Body of pancreas (tissue), 4 donors: ENCODE measurements at regions not wholly inside any gene's neighbourhood (a gene's known extent, or its start where the extent isn't known, plus 50 kb on each side); places are given as distances from the start of the nearest gene placed in this dataset.
"Not testable (repeated sequence)": the region's sequence is repeated elsewhere in the genome, so short reads cannot be mapped to it uniquely, and the experiment has no call there.

Source experiments
- ATAC-seq: fragments of 150-250 bp; one replicate; pipeline ENCODE4 v1.9.1; 2016
- DNase-seq, 4 donors: peaks; one replicate each; pipeline ENCODE4 v3.0.0-alpha.2; 2019
- H3K27ac ChIP-seq, 4 donors: fragments of 200-600 bp; sonication (generic); 1 replicate in 3 of 4; 2 replicates in 1 of 4; pipeline versions ENCODE4 v1.5.1 to v1.6.1; 2016 to 2019; ENCODE audit warnings: mild to moderate bottlenecking in 1 of 4, mixed read lengths in 1 of 4, moderate library complexity in 1 of 4
- H3K27me3 ChIP-seq, 2 donors: fragments of 200-600 bp; sonication (generic); one replicate each; pipeline ENCODE4 v1.6.0; 2016; ENCODE audit warnings: mild to moderate bottlenecking in 1 of 2
- H3K36me3 ChIP-seq, 2 donors: fragments of 200-600 bp; sonication (generic); replicated peaks in 1 of 2; 2 replicates each; pipeline ENCODE4 v1.5.1; 2016; ENCODE audit warnings: low read depth in 2 of 2; ENCODE audit not compliant: insufficient read depth in 1 of 2
- H3K4me1 ChIP-seq: fragments of 200-600 bp; sonication (generic); one replicate; pipeline ENCODE4 v1.6.0; 2016
- H3K4me3 ChIP-seq, 2 donors: fragments of 200-600 bp; sonication (generic); 1 replicate in 1 of 2; 2 replicates in 1 of 2; pipeline ENCODE4 v1.5.1; 2016 to 2019
- H3K9me3 ChIP-seq, 3 donors: fragments of 200-600 bp; sonication (generic); 1 replicate in 2 of 3; 2 replicates in 1 of 3; pipeline ENCODE4 v1.5.1; 2016
- POLR2A ChIP-seq, 3 donors: fragments of 450-650 bp; IDR thresholded peaks; one replicate each; pipeline ENCODE4 v1.6.1; 2016; ENCODE audit warnings: antibody characterized with exemption in 3 of 3, mild to moderate bottlenecking in 2 of 3
- WGBS, 2 donors: methylation state at CpG; one replicate each; pipeline ENCODE4 v1.1.5; 2017; 5-methylcytosine and 5-hydroxymethylcytosine counted together
- intact Hi-C: fragments of 100-400 bp; cut with DNase I; formaldehyde crosslinking; loops from one replicate; pipeline ENCODE4 v1.15.1; 2023
- TF ChIP-seq, protein P1 (sequence below), 7 experiments: fragments of 450-650 bp in 4 of 7; fragments of 200-600 bp in 3 of 7; sonication (generic) in 3 of 7; IDR thresholded peaks; one replicate each; pipeline ENCODE4 v1.5.1; 2016 to 2019; ENCODE audit warnings: antibody characterized with exemption in 7 of 7

GRCh38 chr9:108048406-108049025, 558.9 kb upstream of the KLF4 start:
- intact Hi-C loops = no loop called here
- Histone ChIP-seq H3K27ac (no peak overlapping the region), H3K9me3 (no peaks in the 10 kb centered on the region)

GRCh38 chr9:108047777-108048176, 558.2 kb upstream of the KLF4 start:
- H3K4me3 ChIP-seq, H3K27ac ChIP-seq, intact Hi-C loops, H3K9me3 ChIP-seq, H3K27me3 ChIP-seq, H3K4me1 ChIP-seq, DNase-seq, H3K36me3 ChIP-seq, ATAC-seq: not testable (repeated sequence)
- 67 to 82% methylated on average over 1 of the region's 1 CpG for WGBS, 2 donors

More at GRCh38 chr9:108048406-108049025, 558.9 kb upstream of the KLF4 start:
- no peaks in the 10 kb centered on the region for H3K36me3 ChIP-seq
- DNase-seq (no peak), ATAC-seq (no peak)
- TF ChIP-seq POLR2A (IDR thresholded peaks at IDR 0.05) = no peak
- TF ChIP-seq, protein P1, sequence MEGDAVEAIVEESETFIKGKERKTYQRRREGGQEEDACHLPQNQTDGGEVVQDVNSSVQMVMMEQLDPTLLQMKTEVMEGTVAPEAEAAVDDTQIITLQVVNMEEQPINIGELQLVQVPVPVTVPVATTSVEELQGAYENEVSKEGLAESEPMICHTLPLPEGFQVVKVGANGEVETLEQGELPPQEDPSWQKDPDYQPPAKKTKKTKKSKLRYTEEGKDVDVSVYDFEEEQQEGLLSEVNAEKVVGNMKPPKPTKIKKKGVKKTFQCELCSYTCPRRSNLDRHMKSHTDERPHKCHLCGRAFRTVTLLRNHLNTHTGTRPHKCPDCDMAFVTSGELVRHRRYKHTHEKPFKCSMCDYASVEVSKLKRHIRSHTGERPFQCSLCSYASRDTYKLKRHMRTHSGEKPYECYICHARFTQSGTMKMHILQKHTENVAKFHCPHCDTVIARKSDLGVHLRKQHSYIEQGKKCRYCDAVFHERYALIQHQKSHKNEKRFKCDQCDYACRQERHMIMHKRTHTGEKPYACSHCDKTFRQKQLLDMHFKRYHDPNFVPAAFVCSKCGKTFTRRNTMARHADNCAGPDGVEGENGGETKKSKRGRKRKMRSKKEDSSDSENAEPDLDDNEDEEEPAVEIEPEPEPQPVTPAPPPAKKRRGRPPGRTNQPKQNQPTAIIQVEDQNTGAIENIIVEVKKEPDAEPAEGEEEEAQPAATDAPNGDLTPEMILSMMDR (IDR thresholded peaks at IDR 0.05) = no peak
- peaks cover 4% of the 10 kb centered on the region for H3K4me1 ChIP-seq
- no peak overlapping the region for H3K4me3 ChIP-seq
- no peaks in the 10 kb centered on the region for H3K27me3 ChIP-seq

- Histone ChIP-seq H3K27me3 (no peaks in the 10 kb centered on the region), H3K27ac (no peak overlapping the region), H3K9me3 (no peaks in the 10 kb centered on the region), H3K4me3 (no peak overlapping the region), H3K4me1 (no peaks in the 10 kb centered on the region), H3K36me3 (no peaks in the 10 kb centered on the region)
- 70 to 73% methylated on average over 5 of the region's 5 CpGs for WGBS, 2 donors
- intact Hi-C loops = no loop called here
- no peak for DNase-seq
- TF ChIP-seq, protein P1 (IDR thresholded peaks at IDR 0.05) = no peak
- TF ChIP-seq POLR2A (IDR thresholded peaks at IDR 0.05) = no peak
- no peak for ATAC-seq
These were observed 557.7 kb upstream of the KLF4 start for GRCh38 chr9:108047264-108047663.

DNA sequence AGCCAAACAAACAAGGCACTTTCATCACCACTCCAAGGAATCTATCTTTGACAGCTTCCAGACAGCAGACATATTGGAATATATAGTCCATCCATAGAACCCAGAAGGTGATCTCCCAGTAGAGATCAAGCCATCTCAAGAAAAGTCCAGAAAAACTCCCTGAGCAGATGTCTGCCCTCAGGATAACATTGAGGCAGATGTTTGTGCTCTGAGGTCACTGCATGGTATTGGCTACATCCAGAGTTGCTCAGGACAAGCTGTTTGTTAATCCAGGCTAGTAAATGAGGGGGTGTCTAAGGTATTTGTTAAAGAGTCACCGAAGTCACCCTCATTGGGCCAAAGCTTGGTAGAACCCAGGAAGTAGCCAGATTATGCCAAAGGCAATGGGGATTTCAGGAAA, 556.3 kb upstream of the KLF4 start:
- Histone ChIP-seq H3K27me3 (no peaks in the 10 kb centered on the region), H3K27ac (no peak overlapping the region), H3K4me1 (no peaks in the 10 kb centered on the region), H3K36me3 (no peaks in the 10 kb centered on the region), H3K4me3 (no peak overlapping the region), H3K9me3 (no peaks in the 10 kb centered on the region)
- ATAC-seq = no peak
- WGBS, 2 donors = 85% methylated on average over 1 of the region's 1 CpG
- TF ChIP-seq POLR2A (IDR thresholded peaks at IDR 0.05) = no peak
- TF ChIP-seq, protein P1 (IDR thresholded peaks at IDR 0.05) = no peak
- intact Hi-C loops = no loop called here
- no peak for DNase-seq

DNA sequence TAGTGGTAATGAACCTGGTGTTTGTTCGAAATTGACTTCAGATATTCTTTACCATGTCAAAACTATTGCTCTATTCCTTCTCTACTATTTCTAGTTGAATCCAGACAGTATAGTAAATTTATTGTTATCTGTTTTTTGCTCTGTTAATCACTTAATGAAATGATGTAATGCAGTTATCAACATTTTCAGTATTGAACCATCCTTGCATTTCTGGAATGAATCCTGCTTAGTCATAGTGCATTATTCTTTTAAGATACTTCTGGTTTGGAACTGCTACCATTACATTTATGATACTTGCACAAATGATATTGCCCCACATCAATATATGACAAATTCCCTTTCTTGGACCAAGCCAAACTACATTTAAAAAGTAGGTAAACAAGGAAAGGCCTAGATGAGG, 554.0 kb upstream of the KLF4 start:
- Histone ChIP-seq H3K4me3 (no peak overlapping the region), H3K9me3 (no peaks in the 10 kb centered on the region), H3K27me3 (no peaks in the 10 kb centered on the region), H3K27ac (no peak overlapping the region), H3K36me3 (no peaks in the 10 kb centered on the region), H3K4me1 (no peaks in the 10 kb centered on the region)
- ATAC-seq (no peak), DNase-seq (no peak)
- intact Hi-C loops = no loop called here
- no peak for TF ChIP-seq POLR2A (IDR thresholded peaks at IDR 0.05)
- TF ChIP-seq, protein P1 (IDR thresholded peaks at IDR 0.05) = no peak
- 88 to 95% methylated on average over 1 of the region's 1 CpG for WGBS, 2 donors
